HFFc6 (cell line): ENCODE measurements at regions not wholly inside any gene's neighbourhood (a gene's known extent, or its start where the extent isn't known, plus 50 kb on each side); places are given as distances from the start of the nearest gene placed in this dataset.

Experiments
- DNase-seq: peaks from one replicate; pipeline ENCODE4 v3.0.0-alpha.2; 2018
- H3K27ac Mint-ChIP-seq: 2 replicates; pipeline ENCODE4 v1.8.0; 2020; ENCODE audit warnings: mild to moderate bottlenecking, mixed read lengths
- H3K27me3 Mint-ChIP-seq: 2 replicates; pipeline ENCODE4 v1.8.0; 2021; ENCODE audit warnings: mild to moderate bottlenecking, moderate library complexity, mixed read lengths; ENCODE audit not compliant: insufficient read depth
- H3K36me3 Mint-ChIP-seq: 2 replicates; pipeline ENCODE4 v1.8.0; 2021; ENCODE audit warnings: low read depth, mixed read lengths
- H3K4me1 Mint-ChIP-seq: 2 replicates; pipeline ENCODE4 v1.8.0; 2020; ENCODE audit warnings: low read depth, mixed read lengths
- H3K4me3 Mint-ChIP-seq: 2 replicates; pipeline ENCODE4 v1.8.0; 2020; ENCODE audit warnings: mild to moderate bottlenecking, moderate library complexity, mixed read lengths
- H3K9me3 Mint-ChIP-seq: 2 replicates; pipeline ENCODE4 v1.8.0; 2020; ENCODE audit warnings: mild to moderate bottlenecking, mixed read lengths
- CTCF ChIP-seq: fragments of 200-600 bp; sonication (generic); IDR thresholded peaks from 2 replicates; pipeline ENCODE4 v1.5.0; 2021; ENCODE audit warnings: antibody characterized with exemption, mild to moderate bottlenecking

- Mint-ChIP-seq H3K4me3 (no peak overlapping the region), H3K27ac (no peak overlapping the region), H3K36me3 (no peaks in the 10 kb centered on the region; the same call in 1 of the 2 replicates), H3K9me3 (peaks cover 64% of the 10 kb centered on the region), H3K4me1 (no peaks in the 10 kb centered on the region), H3K27me3 (no peaks in the 10 kb centered on the region)
- TF ChIP-seq CTCF: no peak
- no peak for DNase-seq
Observed at GRCh38 chr9:8052991-8053390, 253.4 kb upstream of the DMAC1 start.

GRCh38 chr9:8037745-8038144, 238.2 kb upstream of the DMAC1 start:
- peaks cover 48% of the 10 kb centered on the region for H3K9me3 Mint-ChIP-seq
- no peaks in the 10 kb centered on the region for H3K4me1 Mint-ChIP-seq
- DNase-seq: no peak
- no peak overlapping the region for H3K27ac Mint-ChIP-seq
- H3K36me3 Mint-ChIP-seq: no peaks in the 10 kb centered on the region; the same call in 1 of the 2 replicates
- no peak for TF ChIP-seq CTCF
- no peak overlapping the region for H3K4me3 Mint-ChIP-seq
- no peaks in the 10 kb centered on the region for H3K27me3 Mint-ChIP-seq

- Mint-ChIP-seq H3K27ac (no peak overlapping the region), H3K36me3 (no peaks in the 10 kb centered on the region; the same call in 1 of the 2 replicates), H3K9me3 (peaks cover 47% of the 10 kb centered on the region), H3K27me3 (no peaks in the 10 kb centered on the region), H3K4me3 (no peak overlapping the region), H3K4me1 (no peaks in the 10 kb centered on the region)
- DNase-seq: no peak
- no peak for TF ChIP-seq CTCF
Observed at GRCh38 chr9:8036914-8037524, 237.4 kb upstream of the DMAC1 start.

- no peaks in the 10 kb centered on the region for H3K27me3 Mint-ChIP-seq
- no peak overlapping the region for H3K27ac Mint-ChIP-seq
- no peak for TF ChIP-seq CTCF
- no peaks in the 10 kb centered on the region for H3K4me1 Mint-ChIP-seq
- H3K4me3 Mint-ChIP-seq: no peak overlapping the region
- DNase-seq: no peak
- H3K36me3 Mint-ChIP-seq: no peaks in the 10 kb centered on the region; the same call in 1 of the 2 replicates
- H3K9me3 Mint-ChIP-seq: peaks cover 50% of the 10 kb centered on the region
Observed at GRCh38 chr9:8033794-8034193, 234.2 kb upstream of the DMAC1 start.

- Mint-ChIP-seq H3K9me3 (peaks cover 62% of the 10 kb centered on the region), H3K36me3 (no peaks in the 10 kb centered on the region), H3K4me1 (no peaks in the 10 kb centered on the region), H3K4me3 (no peak overlapping the region), H3K27ac (no peak overlapping the region), H3K27me3 (no peaks in the 10 kb centered on the region; the same call in 1 of the 2 replicates)
- no peak for DNase-seq
- TF ChIP-seq CTCF: no peak
Observed at GRCh38 chr9:8030095-8030494, 230.5 kb upstream of the DMAC1 start.
